Eye (tissue), 1 donor: ENCODE measurements at regions not wholly inside any gene's neighbourhood (a gene's known extent, or its start where the extent isn't known, plus 50 kb on each side); places are given as distances from the start of the nearest gene placed in this dataset.

Experiments used
- DNase-seq: peaks from one replicate; pipeline ENCODE4 v3.0.0-alpha.2; 2015

DNA sequence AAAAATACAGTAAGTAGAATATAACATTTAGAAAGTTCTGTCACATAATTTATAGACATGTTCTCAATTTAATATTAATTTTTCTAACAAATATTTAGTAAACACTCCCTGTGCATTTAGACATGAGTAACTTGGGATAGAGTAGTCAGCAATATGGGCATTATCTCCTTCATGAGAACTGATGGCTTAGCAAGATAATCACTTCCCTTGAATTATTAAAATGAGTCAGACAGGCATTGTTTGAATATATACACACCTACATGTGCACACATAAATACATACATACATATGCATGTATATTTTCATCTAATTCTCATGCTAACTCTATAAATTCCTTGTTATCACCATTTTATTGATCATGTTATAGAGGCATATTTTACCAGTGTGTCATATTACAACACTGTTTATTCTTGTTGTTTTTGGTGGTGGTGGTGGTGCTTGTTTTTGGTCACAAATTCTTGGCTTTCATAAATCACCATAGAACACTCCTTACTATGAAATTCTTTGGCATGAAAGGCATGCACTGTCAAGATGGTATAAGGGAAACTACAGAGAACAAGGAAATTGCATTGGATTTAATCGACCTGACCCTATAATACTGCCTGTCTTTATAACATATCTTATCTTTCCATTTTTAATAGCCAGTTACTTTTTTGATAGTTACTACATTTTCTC is 434.5 kb upstream of the MANEA start:
- no peak for DNase-seq

DNA sequence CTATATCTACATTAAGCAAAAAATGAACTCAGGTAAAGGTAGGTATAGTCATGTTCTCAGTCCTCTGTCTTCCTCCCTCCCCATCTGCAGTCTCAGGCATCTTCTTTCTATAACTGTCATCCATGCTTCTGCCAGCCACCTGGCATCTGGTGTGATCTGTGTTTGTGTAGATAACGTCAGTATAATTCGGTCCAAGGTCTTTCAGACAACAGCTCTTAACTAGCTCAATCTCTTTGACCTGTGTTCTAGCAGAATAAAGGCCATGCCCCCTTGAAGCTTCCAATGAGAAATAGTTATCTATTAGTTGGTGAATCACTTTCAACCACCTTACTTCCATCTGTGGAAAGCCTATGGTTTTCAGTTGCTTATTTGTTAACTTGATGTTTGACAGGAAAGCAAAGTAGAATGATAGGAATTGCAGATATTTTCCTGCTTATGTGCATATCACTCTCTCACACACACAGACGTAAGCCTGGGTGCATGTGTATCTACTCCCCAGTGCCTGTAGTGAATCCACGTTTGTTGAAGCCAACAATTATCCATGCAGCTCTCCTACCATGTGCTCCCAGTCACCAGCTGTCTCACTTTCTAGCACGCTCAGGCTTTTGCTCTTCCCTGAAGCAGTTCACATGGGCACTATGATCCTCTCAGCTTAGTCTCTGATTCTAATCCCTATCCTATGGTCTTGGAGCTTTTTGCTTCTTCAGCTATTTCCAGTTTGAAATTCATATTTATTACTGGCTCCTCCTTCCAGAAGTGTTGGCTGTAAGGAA is 433.7 kb upstream of the MANEA start:
- DNase-seq = no peak

DNA sequence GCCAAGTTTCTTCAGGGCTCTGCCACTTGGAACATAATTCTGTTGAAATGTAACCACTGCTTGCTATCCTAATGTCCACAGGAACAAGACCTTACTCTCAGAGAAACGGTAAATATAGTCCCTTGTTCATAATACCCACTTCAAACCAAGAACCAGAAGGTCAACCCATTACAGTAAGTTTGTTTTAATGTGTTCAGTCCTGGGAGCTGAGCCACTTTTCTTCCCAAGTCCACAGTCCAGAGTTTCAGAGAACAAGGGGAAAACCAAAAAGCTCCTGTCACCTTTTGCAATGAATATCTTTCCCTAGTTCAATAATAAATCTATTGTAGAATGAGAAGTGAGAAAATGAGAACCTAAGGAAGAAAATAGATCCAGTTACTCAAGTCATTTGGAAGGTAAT is 431.9 kb upstream of the MANEA start:
- no peak for DNase-seq

DNA sequence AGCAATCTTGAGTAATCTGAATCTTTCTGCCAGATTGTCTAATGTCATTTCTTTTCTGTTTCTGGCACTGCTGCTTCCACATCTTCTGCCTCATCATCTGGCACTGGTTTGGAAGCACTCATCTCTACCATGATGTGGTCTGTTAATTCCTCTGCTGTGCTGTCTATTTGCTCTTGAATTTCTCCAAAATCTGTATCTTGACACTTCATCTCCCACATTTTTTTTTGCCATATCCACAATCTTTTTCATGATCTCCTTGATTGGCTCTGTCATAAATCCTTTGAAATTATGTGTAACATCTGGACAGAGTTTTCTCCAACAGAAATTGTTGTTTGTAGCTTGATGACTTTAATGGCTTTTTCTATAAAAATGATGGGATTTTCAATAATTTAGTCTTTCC is 417.8 kb upstream of the MANEA start:
- DNase-seq = no peak

DNA sequence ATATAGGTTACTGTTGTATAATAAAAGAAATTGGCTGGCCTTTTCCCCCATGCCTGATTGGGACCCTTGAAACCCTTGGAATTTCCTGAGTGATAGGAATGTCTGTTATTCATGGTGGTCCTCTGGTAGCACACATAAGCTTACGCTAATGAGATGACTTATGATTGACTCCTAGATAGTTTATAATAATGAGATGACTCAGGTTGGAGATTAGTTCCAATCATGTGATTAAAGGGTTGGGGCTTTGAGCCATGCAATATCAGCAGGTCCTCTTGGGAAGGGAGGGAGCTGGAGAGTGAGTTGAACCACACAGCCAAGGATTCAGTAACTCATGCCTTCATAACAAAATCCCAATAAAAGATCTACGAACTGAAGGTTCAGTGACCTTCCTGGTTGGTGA is 407.6 kb upstream of the MANEA start:
- DNase-seq = peak; percentile 32

DNA sequence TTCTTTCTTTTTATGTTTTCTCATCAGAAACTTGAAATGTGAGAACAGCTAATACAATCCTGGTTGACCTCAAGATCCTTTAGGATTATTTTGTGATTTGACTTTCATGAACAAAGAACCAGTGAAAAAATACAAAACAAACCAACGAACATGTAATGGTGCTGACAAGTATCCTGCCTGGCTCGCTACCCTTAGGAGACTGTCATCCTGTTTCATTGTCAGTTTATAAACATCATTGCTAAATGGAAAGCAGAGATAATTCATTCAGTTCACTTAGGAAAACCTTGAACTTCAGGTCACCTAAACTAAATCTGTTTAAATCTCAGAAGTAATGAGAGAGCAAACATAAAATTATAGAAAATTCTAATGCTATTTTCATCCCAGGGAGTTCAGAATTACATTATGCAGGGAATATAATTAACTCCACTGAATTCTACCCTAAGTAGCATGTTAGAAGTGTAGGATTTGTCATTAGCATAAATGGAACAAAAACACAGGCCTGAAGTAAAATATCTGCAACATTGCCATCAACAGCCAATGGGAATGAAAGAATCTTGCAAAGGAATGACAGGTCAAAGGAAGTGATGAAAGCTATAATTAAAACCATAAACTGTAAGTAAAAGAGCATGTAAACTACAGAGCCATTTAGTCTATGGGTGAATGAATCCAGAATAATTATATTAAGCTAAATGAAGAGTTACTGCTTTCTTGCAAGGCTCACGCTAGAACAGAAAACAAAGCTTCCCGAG is 401.2 kb upstream of the MANEA start:
- peak; percentile 59 for DNase-seq

DNA sequence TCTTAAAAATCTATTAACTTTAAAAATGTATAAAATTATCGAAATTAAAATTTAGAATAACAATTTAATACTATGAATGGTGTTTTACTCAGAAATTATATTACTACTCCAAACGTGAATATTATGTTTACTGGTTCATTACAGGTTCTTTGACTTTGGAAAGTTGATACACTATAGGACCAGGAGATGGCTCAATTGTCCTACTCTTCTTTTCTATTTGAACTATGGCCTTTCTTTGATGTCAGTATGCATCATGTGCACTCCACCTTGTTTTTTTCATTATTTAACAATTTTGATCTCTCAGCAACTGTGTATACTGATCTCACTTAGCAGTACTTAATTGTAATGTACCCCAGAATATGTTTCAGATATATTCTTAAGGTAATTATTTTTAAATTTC is 391.5 kb upstream of the MANEA start:
- no peak for DNase-seq

DNA sequence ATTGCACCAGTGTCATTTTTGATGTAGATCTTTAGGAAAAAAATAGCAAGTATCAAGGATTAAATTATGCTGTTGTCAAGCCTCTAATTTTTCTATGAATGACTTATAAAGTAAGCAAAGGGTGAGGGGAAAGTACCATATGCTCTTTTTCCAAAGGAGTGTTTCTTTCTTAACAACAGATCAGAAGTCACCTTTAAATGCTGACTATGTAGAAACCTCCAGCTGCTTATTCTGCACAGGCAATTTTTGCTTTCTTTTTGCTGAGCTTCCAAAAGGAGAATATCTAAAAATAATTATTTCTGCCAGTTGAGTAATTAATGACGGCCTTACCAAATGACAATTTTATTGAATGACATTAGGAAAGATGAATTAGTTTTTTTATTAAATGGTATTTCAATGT is 390.6 kb upstream of the MANEA start:
- DNase-seq = no peak

DNA sequence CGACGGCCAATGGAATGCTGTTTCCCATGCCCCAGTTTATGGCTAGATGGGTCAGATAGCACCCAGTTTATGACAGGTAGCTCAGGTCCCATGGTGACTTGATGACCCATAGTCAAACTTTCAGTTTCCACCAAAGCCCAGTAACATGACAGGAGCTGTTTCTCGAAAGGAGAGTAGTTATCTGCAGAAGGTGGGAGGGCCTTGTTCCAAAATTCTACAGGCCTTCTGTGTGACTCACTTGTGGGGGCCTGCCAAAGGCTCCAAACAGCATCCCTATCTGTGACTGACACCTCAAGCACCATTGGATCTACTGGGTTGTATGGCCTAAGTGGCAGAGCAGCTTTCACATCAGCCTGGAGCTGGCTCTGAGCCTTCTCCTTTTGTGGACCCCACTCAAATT is 379.7 kb upstream of the MANEA start:
- no peak for DNase-seq

DNA sequence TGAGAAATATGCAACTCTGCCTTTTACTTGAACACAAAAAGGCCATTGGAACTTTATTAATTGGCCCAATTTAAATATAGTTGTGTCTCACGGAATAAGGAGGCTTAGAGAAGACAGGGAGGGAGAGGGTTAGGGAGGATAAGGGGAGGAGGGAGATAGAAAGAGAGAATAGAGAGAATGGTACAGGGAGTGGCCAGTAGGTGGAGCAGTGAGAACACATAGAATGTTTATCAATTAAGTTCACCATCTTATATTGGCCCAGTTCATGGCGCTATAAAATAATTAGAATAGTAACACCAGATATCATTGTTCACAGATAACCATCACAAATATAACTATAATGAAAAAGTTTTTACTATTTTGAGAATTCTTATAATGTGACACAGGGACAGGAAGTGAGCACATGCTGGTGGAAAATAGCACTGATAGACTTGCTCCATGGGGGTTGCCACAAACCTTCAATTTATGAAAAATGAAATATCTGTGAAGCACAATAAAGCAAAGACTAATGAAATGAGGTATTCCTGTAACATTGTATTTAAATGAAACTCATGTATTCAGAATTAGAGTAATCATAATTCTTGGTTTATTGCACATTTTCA is 374.1 kb upstream of the MANEA start:
- DNase-seq = peak; percentile 57

DNA sequence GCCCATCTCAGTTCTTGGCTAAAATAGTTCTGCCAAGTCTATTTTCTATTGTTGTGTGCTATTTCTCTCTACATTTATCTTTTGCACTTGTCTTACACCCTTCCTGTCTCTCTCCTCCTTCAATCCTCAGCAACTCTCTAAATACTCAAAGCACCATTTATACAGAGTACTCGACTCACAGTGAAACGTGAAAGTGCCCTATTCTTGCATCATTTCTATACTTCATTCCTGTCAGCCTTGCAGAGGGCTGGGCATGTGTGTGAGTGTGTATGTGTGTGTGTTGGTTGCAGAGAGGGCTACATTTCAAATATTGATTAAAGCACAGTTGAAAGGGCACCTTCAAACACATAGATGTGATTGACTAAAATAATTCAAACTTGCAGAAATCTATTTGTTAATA is 373.2 kb upstream of the MANEA start:
- DNase-seq = no peak

DNA sequence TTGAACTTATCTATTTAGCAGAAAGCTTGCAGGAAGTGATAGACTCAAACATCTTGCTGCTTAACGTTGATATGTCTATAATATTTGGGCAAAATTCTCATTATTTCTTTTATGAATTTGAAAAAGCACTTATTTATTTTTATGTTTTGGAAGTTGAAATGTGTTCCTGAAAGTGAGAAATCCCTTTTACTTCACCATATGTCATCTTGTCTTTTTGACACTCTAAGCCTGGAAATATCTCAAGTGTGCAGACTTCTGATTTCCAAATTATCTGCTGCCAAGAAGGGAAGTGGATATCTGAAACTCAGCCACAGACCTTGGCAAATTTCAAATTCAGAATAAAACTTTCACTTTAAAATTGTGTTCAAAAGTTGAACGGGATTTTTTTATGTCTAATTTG is 368.7 kb upstream of the MANEA start:
- DNase-seq = no peak

DNA sequence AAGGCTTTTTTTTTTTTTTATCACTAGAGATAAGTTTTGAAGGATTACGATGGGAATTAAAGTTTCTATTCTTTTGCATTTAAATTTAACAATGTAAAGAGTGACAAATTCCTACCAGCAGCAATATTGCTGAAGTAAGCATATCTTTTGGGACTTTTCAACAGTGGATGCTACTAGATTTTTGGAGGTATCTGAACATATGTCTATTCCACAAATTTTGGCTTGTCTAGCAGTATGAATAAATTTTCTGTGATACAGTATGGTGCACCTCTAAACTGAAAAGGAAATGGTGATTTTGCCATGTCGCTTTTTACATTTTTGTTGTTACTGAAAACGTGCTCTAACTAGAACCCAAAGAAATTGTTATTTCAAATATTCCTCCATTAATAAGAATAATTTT is 368.3 kb upstream of the MANEA start:
- DNase-seq = no peak

DNA sequence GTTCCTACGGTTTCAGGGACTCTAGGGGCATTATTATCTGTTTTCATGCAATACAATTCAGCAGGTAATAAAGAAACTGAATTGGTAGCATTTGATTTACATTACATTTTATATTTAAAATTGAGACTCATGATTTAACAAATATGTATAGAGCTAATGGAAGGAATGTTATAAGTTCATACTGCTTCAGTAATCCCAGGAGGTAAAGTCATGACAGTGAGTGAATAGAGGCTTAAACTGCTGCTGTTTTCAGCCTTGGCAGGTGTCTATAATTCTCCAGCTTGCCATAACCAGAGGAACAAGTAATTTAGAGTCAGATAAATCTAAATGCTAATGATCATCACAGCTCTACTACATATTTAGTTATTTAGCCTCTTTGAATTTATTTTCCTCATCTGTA is 360.8 kb upstream of the MANEA start:
- no peak for DNase-seq

DNA sequence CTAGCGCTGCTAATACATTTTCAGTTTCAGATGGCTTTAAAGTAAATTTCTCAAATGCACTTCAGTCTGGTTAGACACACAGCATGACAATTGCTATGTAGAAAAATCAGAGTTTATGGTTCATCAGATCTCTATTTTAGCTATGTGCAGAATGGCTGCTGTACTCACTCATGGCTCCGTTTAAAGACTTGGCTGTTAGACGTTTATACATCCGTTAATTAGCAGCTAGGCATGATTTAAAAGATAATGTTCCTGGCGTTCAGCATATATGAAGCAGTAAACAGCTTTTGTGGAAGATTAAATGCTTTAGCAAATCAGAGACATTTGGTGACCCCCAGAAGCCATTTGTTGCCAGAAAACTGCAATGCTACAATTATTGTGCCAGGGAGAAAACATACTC is 350.0 kb upstream of the MANEA start:
- DNase-seq = peak; percentile 48

DNA sequence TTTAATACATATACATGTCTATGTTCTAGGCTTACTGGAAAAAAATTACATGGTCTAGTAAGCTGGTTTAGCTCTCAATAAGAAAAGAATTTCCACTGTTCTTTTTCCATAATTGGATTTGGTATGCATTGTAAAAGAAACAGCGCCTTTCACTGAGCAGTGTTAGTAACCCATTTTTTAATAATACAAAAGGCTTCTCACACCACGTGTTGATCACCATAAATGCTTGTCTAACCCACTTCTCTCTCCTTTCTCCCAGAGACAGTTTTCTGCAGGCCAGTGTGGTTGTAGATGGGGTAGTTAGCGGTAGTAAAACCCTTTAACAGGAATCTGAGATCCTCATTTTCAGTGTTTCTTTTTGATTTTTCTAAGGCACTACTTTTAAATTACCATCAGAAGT is 348.7 kb upstream of the MANEA start:
- DNase-seq = peak; percentile 55

DNA sequence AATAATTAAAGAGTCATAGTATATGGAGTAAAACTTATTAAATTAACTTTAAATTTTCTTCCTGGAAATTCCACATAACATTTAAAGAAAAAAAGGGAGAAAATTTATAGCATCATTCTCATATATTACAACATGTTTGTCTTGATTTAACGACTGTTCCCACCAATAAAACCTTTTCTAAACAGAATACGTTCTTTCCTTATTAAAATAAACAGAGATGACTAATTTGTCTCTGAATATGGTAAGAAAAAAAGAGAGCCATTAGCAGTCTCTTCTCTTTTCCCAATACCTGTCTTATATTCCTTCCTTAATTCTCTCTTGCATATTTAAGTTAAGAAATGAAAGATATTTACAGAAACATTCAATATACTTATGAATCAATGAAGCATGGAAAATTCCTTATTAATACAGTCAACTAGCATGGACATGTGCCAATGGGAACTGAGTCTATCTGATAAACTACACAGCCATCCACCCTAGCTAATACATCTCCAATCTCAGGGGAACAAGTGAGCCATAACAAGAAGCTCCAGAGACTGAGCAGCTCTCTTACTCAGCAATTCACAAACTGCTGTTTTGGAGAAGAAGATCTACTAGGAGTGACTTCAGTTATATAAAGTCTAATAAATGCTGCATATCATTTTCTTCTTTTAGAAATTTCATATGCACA is 347.1 kb upstream of the MANEA start:
- DNase-seq = no peak

DNA sequence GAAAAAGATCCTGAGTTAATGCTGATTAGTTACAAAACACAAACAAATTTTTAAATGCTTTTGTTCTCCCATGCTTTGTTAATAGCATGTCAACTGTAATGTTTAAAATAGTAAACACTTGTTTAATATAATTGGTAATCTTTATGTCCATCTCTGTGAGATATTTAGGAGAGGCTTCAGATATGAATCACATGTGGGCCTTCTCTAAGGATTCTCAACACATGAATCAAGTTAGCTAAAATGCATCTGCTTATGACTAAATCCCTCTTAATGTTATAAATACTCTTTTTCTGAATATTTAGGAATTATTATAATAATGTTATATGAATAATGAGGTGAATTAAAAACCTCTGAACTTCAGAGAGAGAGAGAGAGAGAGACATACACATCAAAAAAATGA is 345.9 kb upstream of the MANEA start:
- DNase-seq = no peak

DNA sequence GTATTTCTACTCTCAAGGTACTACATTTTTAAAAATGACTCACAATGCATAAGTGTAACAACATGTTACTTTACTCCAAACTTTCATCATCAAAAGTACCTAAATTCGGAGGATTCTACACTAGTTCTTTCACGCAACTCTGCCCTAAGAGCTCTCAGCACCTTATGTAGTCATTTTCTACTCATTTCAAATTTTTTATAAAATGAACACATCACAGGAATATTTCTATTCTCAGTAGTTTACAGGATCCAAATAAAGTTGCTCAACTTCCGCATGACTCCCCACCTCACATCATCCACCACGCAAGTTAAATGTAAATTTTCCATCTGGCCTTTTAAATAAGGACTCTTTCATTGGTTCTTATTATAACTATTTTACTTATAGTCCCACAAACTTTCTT is 344.9 kb upstream of the MANEA start:
- DNase-seq = no peak

DNA sequence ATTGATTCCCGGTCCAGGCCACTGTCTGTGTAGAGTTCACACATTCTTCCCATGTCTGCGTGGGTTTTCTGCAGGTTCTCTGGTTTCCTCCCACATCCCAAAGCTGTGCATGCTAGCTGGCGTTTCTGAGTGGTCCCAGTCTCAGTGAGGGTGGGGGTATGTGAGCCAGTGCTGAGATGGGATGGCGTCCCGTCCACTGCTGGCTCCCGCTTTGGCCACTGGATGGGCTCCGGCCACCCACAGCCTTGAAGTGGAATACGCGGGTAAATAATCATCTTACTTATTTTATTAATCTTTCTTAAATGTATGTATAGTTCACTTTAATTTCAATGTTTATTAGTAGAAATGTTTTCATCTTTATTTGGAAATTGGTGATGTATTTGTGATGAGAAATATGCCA is 343.5 kb upstream of the MANEA start:
- DNase-seq = no peak

DNA sequence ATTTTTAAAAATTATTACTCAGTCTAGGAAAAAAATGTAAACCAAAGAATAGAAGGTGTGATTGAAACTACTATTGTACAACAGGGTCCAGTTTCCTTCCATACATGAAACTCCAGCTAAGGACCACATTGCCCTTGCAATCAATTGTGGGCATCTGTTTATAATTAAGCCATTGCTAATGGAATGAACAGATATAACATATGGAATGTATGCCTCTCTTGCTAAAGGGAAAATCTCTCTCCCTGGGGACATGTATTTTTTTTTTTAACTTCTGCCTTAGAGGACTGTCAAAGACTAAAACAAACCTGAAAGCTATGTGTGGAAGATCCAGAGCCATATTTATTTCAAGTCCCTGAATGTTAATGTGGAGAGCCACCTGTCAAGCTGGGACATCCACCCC is 336.8 kb upstream of the MANEA start:
- DNase-seq = no peak

DNA sequence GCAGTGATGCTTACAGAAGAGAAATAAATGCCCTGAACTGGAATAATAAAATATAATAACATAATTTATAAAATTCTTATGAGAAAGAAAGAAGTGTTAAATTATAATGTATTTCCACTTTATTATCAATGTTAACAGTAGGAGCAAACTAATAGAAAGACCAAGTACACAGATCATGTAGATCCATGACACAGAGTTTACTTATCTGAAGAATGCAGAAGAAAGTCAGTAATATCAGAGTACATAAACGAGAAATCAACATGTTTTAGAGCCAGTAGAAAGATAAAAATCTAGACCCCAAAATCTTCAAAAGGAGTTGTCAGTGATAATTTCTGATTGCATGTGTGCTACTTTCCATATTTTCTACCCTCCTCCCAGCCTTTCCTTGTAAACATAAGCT is 334.8 kb upstream of the MANEA start:
- no peak for DNase-seq

DNA sequence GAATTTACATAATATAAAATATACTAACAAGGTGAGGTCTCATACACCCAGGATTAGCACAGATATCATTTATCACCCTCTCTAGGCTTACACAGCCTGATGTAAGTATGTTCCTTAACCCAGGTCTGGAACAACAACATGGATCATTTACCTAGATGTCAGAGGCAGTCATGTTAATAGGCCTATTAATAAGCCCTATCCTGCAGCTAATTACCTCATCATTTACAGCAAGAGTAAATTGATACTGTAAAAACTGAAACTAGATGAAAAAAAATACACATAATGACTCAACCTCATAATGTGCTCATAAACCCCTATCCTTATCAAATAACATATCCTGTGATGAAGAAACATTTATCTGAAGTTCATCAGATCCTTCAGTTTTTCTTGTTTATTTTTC is 334.3 kb upstream of the MANEA start:
- DNase-seq = no peak
